ENCODE measurements at regions not wholly inside any gene's neighbourhood (a gene's known extent, or its start where the extent isn't known, plus 50 kb on each side); places are given as distances from the start of the nearest gene placed in this dataset.

DNA sequence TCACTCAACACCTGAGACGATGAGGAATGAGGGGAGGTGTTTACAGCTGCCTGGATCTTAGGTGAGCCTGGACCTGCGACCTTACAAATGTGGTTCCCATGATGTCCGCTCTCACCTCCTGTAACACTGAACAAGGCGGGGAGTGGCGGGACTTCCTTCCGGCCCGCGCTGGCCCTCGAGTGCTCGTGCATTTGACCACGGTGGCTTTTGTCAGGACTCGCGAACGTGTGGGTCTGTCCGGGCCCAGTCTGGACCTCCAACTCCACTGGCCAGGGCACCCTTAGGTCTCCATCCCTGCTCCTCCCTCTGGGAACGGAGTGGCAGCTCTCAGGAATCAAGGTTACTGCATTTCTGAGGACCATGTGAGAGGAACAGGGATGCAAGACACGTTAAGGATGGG lies 263.0 kb upstream of the SALL3 start:
- TF ChIP-seq GATA1 (IDR thresholded peaks at IDR 0.05; ENCODE audit: low read depth, low read length) (no peak), POLR2A (IDR thresholded peaks at IDR 0.05; ENCODE audit: low read length) (no peak)
- DNase-seq: no peak

- DNase-seq: no peak
- TF ChIP-seq GATA1 (IDR thresholded peaks at IDR 0.05; ENCODE audit: low read depth, low read length): no peak
- no peak for TF ChIP-seq POLR2A (IDR thresholded peaks at IDR 0.05; ENCODE audit: low read length)
Measured at GRCh38 chr18:78717051-78717765, 262.4 kb upstream of the SALL3 start.

DNA sequence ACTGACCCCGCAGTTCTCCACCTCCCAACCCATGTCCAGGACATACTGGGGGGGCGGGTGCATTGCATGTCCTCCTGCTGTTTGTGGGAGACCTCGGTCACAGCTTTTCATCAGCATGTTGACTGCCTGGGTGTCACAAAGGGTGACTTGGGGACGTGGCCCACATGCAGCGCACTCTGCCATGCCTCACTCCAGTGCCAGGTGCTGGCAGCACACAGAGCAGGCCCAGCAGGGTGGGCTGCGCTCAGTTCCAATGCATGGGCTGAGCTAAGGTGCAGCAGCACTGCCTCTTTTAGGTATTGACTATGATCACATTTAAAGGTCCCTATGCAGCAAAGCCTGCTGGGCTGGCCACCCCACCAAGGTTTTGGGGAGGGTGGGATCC lies 261.9 kb upstream of the SALL3 start:
- DNase-seq: no peak
- no peak for TF ChIP-seq POLR2A (IDR thresholded peaks at IDR 0.05; ENCODE audit: low read length)
- no peak for TF ChIP-seq GATA1 (IDR thresholded peaks at IDR 0.05; ENCODE audit: low read depth, low read length)

- no peak for DNase-seq
- no peak for TF ChIP-seq POLR2A (IDR thresholded peaks at IDR 0.05; ENCODE audit: low read length)
- no peak for TF ChIP-seq GATA1 (IDR thresholded peaks at IDR 0.05; ENCODE audit: low read depth, low read length)
Measured at GRCh38 chr18:78719821-78720220, 259.8 kb upstream of the SALL3 start.

DNA sequence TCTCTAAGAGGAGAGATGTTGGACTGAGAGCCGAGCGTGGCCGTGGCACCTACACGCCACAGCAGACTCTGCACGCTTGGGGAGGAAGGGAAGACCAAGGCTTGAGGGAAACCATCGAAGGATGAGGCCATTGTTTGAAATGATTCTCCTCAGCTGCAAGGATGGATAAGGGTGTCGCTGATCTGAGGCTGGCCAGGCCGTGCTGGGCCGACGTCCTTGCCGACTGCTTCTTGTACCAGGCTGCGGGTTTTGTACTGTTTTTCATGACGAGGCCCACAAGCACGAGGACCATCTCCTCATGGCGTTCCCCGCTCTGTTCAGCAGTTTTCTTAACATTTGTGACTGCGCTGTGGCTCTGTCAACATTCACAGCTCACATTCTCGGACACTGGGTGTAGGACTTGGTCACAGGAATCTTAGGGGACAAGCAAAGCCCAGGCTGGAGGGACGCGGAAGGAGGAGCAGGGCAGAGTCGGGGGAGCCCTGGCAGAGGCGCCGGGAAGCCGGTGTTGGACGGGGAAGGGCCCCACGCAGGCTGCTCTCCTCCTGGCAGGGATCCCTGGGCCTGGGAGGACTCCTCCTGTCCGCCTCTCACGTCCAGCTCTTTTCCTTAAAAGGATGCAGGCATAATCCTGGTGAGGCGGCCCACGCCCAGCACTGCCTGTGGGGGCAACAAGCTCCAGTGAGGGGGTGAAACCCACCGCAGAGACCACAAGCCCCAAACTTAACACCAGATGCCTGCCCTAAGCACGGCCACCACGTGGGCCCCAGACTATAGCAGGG lies 259.0 kb upstream of the SALL3 start:
- DNase-seq: no peak
- TF ChIP-seq POLR2A (IDR thresholded peaks at IDR 0.05; ENCODE audit: low read length) (no peak), GATA1 (IDR thresholded peaks at IDR 0.05; ENCODE audit: low read depth, low read length) (no peak)

DNA sequence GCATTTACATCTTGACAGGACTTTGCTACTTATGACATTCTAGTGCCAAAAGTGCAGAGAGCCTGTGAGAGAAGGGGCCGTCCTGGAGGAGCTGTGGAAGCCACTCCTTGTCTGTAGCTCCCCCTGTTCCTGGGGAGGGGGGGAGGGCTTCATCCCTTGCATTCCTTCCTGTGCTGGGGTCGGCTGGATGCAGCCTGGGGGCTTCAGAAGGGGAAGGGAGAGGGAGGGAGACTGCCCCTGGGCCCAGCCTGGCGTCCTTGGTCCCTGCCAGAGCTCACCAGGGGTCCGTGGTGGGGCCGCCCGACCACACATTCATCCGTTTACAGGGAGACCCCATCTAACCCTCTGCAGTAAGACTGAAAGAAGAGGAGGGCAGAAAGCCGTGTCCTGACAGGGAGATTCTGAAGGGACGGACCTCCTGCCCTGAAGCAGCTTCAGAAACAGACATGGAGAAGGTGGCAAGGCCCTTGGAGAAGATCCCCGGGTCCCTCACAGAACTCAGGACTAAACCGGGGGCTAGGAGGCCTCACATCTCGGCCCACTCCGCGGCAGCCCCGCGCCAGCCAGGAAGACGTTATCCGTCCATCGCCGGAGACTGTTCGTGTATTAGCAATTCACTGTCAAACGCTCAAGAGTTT lies 258.3 kb upstream of the SALL3 start:
- DNase-seq: no peak
- no peak for TF ChIP-seq GATA1 (IDR thresholded peaks at IDR 0.05; ENCODE audit: low read depth, low read length)
- no peak for TF ChIP-seq POLR2A (IDR thresholded peaks at IDR 0.05; ENCODE audit: low read length)

GRCh38 chr18:78721981-78722380 lies 257.6 kb upstream of the SALL3 start:
- no peak for TF ChIP-seq GATA1 (IDR thresholded peaks at IDR 0.05; ENCODE audit: low read depth, low read length)
- no peak for TF ChIP-seq POLR2A (IDR thresholded peaks at IDR 0.05; ENCODE audit: low read length)
- DNase-seq: no peak

- no peak for DNase-seq
- TF ChIP-seq POLR2A (IDR thresholded peaks at IDR 0.05; ENCODE audit: low read length): no peak
Measured at GRCh38 chr18:78722386-78722785, 257.2 kb upstream of the SALL3 start.

GRCh38 chr18:78722929-78723710 lies 256.5 kb upstream of the SALL3 start:
- TF ChIP-seq GATA1 (IDR thresholded peaks at IDR 0.05; ENCODE audit: low read depth, low read length) (no peak), POLR2A (IDR thresholded peaks at IDR 0.05; ENCODE audit: low read length) (no peak)
- no peak for DNase-seq

- TF ChIP-seq GATA1 (IDR thresholded peaks at IDR 0.05; ENCODE audit: low read depth, low read length) (no peak), POLR2A (IDR thresholded peaks at IDR 0.05; ENCODE audit: low read length) (no peak)
- no peak for DNase-seq
Measured at GRCh38 chr18:78724214-78724914, 255.3 kb upstream of the SALL3 start.

DNA sequence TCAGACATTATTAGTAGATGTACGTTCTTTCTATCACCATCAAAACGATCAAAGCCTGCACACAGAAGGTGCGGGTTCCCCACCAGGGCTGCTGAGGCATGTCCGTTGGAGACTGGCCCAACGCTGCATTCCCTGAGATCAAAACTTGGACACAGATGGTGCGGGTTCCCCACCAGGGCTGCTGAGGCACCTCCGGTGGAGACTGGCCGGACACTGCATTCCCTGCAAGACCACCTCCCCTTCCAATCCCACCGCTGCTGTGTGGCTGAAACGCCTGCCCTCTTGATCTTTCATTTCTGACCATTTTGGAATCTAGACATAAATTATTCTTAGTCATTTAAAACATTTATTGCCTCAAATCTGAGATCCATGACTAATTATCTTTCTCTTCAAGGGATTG lies 254.2 kb upstream of the SALL3 start:
- no peak for DNase-seq
- TF ChIP-seq GATA1 (IDR thresholded peaks at IDR 0.05; ENCODE audit: low read depth, low read length) (no peak), POLR2A (IDR thresholded peaks at IDR 0.05; ENCODE audit: low read length) (no peak)

GRCh38 chr18:78726326-78727056 lies 253.1 kb upstream of the SALL3 start:
- TF ChIP-seq GATA1 (IDR thresholded peaks at IDR 0.05; ENCODE audit: low read depth, low read length) (no peak), POLR2A (IDR thresholded peaks at IDR 0.05; ENCODE audit: low read length) (no peak)
- DNase-seq: no peak

Measured in erythroblast (primary cell).